ENCODE measurements at regions not wholly inside any gene's neighbourhood (a gene's known extent, or its start where the extent isn't known, plus 50 kb on each side); places are given as distances from the start of the nearest gene placed in this dataset.

GRCh38 chr7:9776900-9777299 lies 1196.8 kb upstream of the PHF14 start:
- peak; percentile 42 for DNase-seq (ENCODE audit: low spot score)
- Histone ChIP-seq H3K9ac (no peak overlapping the region), H3K4me3 (no peak overlapping the region), H4K20me1 (ENCODE audit: low read depth) (no peaks in the 10 kb centered on the region), H3F3A (ENCODE audit: low read depth) (no peaks in the 10 kb centered on the region), H3K4me1 (no peaks in the 10 kb centered on the region), H3K36me3 (no peaks in the 10 kb centered on the region), H3K9me3 (ENCODE audit: low read depth) (no peaks in the 10 kb centered on the region), H3K27ac (no peak overlapping the region), H3K4me2 (no peak overlapping the region), H3K79me2 (ENCODE audit: low read depth) (no peaks in the 10 kb centered on the region), H2AFZ (replicated peaks) (no peak overlapping the region), H3K27me3 (no peaks in the 10 kb centered on the region)
- TF ChIP-seq EZH2 (IDR thresholded peaks at IDR 0.05) (no peak), CTCF (IDR thresholded peaks at IDR 0.05) (no peak), EZH2phosphoT487 (IDR thresholded peaks at IDR 0.05) (no peak)
- Mint-ChIP-seq H3K27ac (no peak overlapping the region), H3K36me3 (no peaks in the 10 kb centered on the region), H3K9me3 (no peaks in the 10 kb centered on the region), H3K27me3 (ENCODE audit: insufficient read depth, low read depth) (peaks cover 11% of the 10 kb centered on the region), H3K4me3 (no peak overlapping the region), H3K4me1 (no peaks in the 10 kb centered on the region)

GRCh38 chr7:9778367-9778766 lies 1195.3 kb upstream of the PHF14 start:
- Mint-ChIP-seq H3K4me3 (no peak overlapping the region), H3K36me3 (no peaks in the 10 kb centered on the region), H3K27ac (no peak overlapping the region), H3K9me3 (no peaks in the 10 kb centered on the region), H3K27me3 (ENCODE audit: insufficient read depth, low read depth) (peaks cover 8% of the 10 kb centered on the region), H3K4me1 (no peaks in the 10 kb centered on the region)
- Histone ChIP-seq H3K79me2 (ENCODE audit: low read depth) (no peaks in the 10 kb centered on the region), H2AFZ (replicated peaks) (no peak overlapping the region), H3K27me3 (no peaks in the 10 kb centered on the region), H3K4me1 (no peaks in the 10 kb centered on the region), H3K4me2 (no peak overlapping the region), H3F3A (ENCODE audit: low read depth) (no peaks in the 10 kb centered on the region), H3K36me3 (no peaks in the 10 kb centered on the region), H3K27ac (no peak overlapping the region), H3K9ac (no peak overlapping the region), H3K9me3 (ENCODE audit: low read depth) (no peaks in the 10 kb centered on the region), H3K4me3 (no peak overlapping the region), H4K20me1 (ENCODE audit: low read depth) (no peaks in the 10 kb centered on the region)
- no peak for TF ChIP-seq EZH2 (IDR thresholded peaks at IDR 0.05)
- TF ChIP-seq EZH2phosphoT487 (IDR thresholded peaks at IDR 0.05) = no peak
- no peak for TF ChIP-seq CTCF (IDR thresholded peaks at IDR 0.05)
- DNase-seq (ENCODE audit: low spot score) = no peak

GRCh38 chr7:9781710-9782109 lies 1192.0 kb upstream of the PHF14 start:
- H3K36me3 Mint-ChIP-seq = no peaks in the 10 kb centered on the region
- TF ChIP-seq CTCF (IDR thresholded peaks at IDR 0.05) (no peak), EZH2phosphoT487 (IDR thresholded peaks at IDR 0.05) (no peak), EZH2 (IDR thresholded peaks at IDR 0.05) (no peak)
- Histone ChIP-seq H3K4me3 (no peak overlapping the region), H3K4me1 (no peaks in the 10 kb centered on the region), H4K20me1 (ENCODE audit: low read depth) (no peaks in the 10 kb centered on the region), H2AFZ (replicated peaks) (no peak overlapping the region), H3F3A (ENCODE audit: low read depth) (no peaks in the 10 kb centered on the region), H3K27ac (no peak overlapping the region), H3K9me3 (ENCODE audit: low read depth) (no peaks in the 10 kb centered on the region), H3K27me3 (no peaks in the 10 kb centered on the region), H3K4me2 (no peak overlapping the region), H3K79me2 (ENCODE audit: low read depth) (no peaks in the 10 kb centered on the region), H3K9ac (no peak overlapping the region), H3K36me3 (no peaks in the 10 kb centered on the region)
- no peaks in the 10 kb centered on the region for H3K4me1 Mint-ChIP-seq
- no peaks in the 10 kb centered on the region for H3K9me3 Mint-ChIP-seq
- peaks cover 6% of the 10 kb centered on the region for H3K27me3 Mint-ChIP-seq (ENCODE audit: insufficient read depth, low read depth)
- no peak overlapping the region for H3K27ac Mint-ChIP-seq
- H3K4me3 Mint-ChIP-seq = no peak overlapping the region
- no peak for DNase-seq (ENCODE audit: low spot score)

GRCh38 chr7:9782275-9782674 lies 1191.4 kb upstream of the PHF14 start:
- TF ChIP-seq CTCF (IDR thresholded peaks at IDR 0.05) (no peak), EZH2phosphoT487 (IDR thresholded peaks at IDR 0.05) (no peak), EZH2 (IDR thresholded peaks at IDR 0.05) (no peak)
- no peaks in the 10 kb centered on the region for H3K4me1 Mint-ChIP-seq
- no peak overlapping the region for H3K9ac ChIP-seq
- no peaks in the 10 kb centered on the region for H3K36me3 Mint-ChIP-seq
- no peaks in the 10 kb centered on the region for H4K20me1 ChIP-seq (ENCODE audit: low read depth)
- no peak overlapping the region for H3K4me3 Mint-ChIP-seq
- H3K27ac ChIP-seq = no peak overlapping the region
- H3K4me1 ChIP-seq = no peaks in the 10 kb centered on the region
- no peaks in the 10 kb centered on the region for H3K9me3 ChIP-seq (ENCODE audit: low read depth)
- H3F3A ChIP-seq (ENCODE audit: low read depth) = no peaks in the 10 kb centered on the region
- no peak for DNase-seq (ENCODE audit: low spot score)
- no peak overlapping the region for H3K4me2 ChIP-seq
- peaks cover 2% of the 10 kb centered on the region for H3K27me3 Mint-ChIP-seq (ENCODE audit: insufficient read depth, low read depth)
- H2AFZ ChIP-seq (replicated peaks) = no peak overlapping the region
- H3K4me3 ChIP-seq = no peak overlapping the region
- no peaks in the 10 kb centered on the region for H3K27me3 ChIP-seq
- no peaks in the 10 kb centered on the region for H3K36me3 ChIP-seq
- no peaks in the 10 kb centered on the region for H3K79me2 ChIP-seq (ENCODE audit: low read depth)
- no peak overlapping the region for H3K27ac Mint-ChIP-seq
- no peaks in the 10 kb centered on the region for H3K9me3 Mint-ChIP-seq
